HG02884 (cell line): ENCODE measurements at regions not wholly inside any gene's neighbourhood (a gene's known extent, or its start where the extent isn't known, plus 50 kb on each side); places are given as distances from the start of the nearest gene placed in this dataset.
"Not testable (repeated sequence)": the region's sequence is repeated elsewhere in the genome, so short reads cannot be mapped to it uniquely, and the experiment has no call there.

Experiments
- ATAC-seq: cut with Tn5 transposase; IDR thresholded peaks from one replicate; pipeline ENCODE4 v1.9.1; 2021; ENCODE audit warnings: mild to moderate bottlenecking, moderate library complexity; ENCODE audit not compliant: unreplicated experiment

- no peak for ATAC-seq
Measured at GRCh38 chr1:121566346-121566745, 381.6 kb downstream of the SRGAP2C start.

- ATAC-seq = no peak
Measured at GRCh38 chr1:121569428-121569827, 384.7 kb downstream of the SRGAP2C start.

GRCh38 chr1:121573881-121574504 is 389.2 kb downstream of the SRGAP2C start:
- ATAC-seq = not testable (repeated sequence)

GRCh38 chr1:121574505-121574899 is 389.7 kb downstream of the SRGAP2C start:
- ATAC-seq = not testable (repeated sequence)

- not testable (repeated sequence) for ATAC-seq
Measured at GRCh38 chr1:121582898-121583297, 398.1 kb downstream of the SRGAP2C start.

GRCh38 chr1:121586369-121587229 is 401.8 kb downstream of the SRGAP2C start:
- ATAC-seq = no peak

GRCh38 chr1:121587230-121587569 is 402.4 kb downstream of the SRGAP2C start:
- no peak for ATAC-seq

GRCh38 chr1:121587777-121588176 is 403.0 kb downstream of the SRGAP2C start:
- ATAC-seq = no peak

- no peak for ATAC-seq
Measured at GRCh38 chr1:121594096-121594495, 409.3 kb downstream of the SRGAP2C start.

- ATAC-seq = no peak
Measured at GRCh38 chr1:121595089-121595488, 410.3 kb downstream of the SRGAP2C start.

GRCh38 chr1:121604843-121605444 is 420.2 kb downstream of the SRGAP2C start:
- ATAC-seq = not testable (repeated sequence)

GRCh38 chr1:121607499-121607898 is 422.7 kb downstream of the SRGAP2C start:
- ATAC-seq = not testable (repeated sequence)
